Posterior cingulate gyrus (tissue), 11 donors: ENCODE measurements at regions not wholly inside any gene's neighbourhood (a gene's known extent, or its start where the extent isn't known, plus 50 kb on each side); places are given as distances from the start of the nearest gene placed in this dataset.

Experiments
- DNase-seq, 10 donors: peaks; one replicate each; pipeline versions ENCODE4 v3.0.0 to v3.0.0-alpha.2; 2020 to 2021; ENCODE audit warnings: mixed read lengths in 3 of 10
- intact Hi-C: fragments of 100-400 bp; cut with DNase I; formaldehyde crosslinking; loops from one replicate; pipeline ENCODE4 v1.15.1; 2023

- no peak for DNase-seq
- intact Hi-C loops, result no loop called here
Measured at GRCh38 chr15:70281811-70282307, 184.1 kb upstream of the TLE3 start.

- DNase-seq, result no peak
- intact Hi-C loops, result no loop called here
Measured at GRCh38 chr15:70281261-70281810, 183.6 kb upstream of the TLE3 start.

- peak in 1 of 10 donors; percentile 12 for DNase-seq
- intact Hi-C loops, result no loop called here
Measured at GRCh38 chr15:70280781-70281180, 183.1 kb upstream of the TLE3 start.

- intact Hi-C loops, result no loop called here
- peak in 1 of 10 donors; percentile 31 for DNase-seq
Measured at GRCh38 chr15:70279096-70279495, 181.4 kb upstream of the TLE3 start.

- peak in 1 of 10 donors; percentile 59 for DNase-seq
- intact Hi-C loops, result no loop called here
Measured at GRCh38 chr15:70278644-70279043, 180.9 kb upstream of the TLE3 start.

- intact Hi-C loops, result no loop called here
- DNase-seq, result peak in 1 of 10 donors; percentile 41
Measured at GRCh38 chr15:70277556-70277955, 179.8 kb upstream of the TLE3 start.

- intact Hi-C loops, result no loop called here
- DNase-seq, result peak in 1 of 10 donors; percentile 51
Measured at GRCh38 chr15:70276401-70276800, 178.7 kb upstream of the TLE3 start.

GRCh38 chr15:70275461-70276138, 177.9 kb upstream of the TLE3 start:
- intact Hi-C loops, result no loop called here
- DNase-seq, result peak in 1 of 10 donors; percentile 68

- intact Hi-C loops, result no loop called here
- peak in 1 of 10 donors; percentile 18 for DNase-seq
Measured at GRCh38 chr15:70274908-70275307, 177.2 kb upstream of the TLE3 start.

GRCh38 chr15:70274255-70274880, 176.7 kb upstream of the TLE3 start:
- no peak for DNase-seq
- intact Hi-C loops, result no loop called here

- intact Hi-C loops, result no loop called here
- DNase-seq, result peak in 1 of 10 donors; percentile 31
Measured at GRCh38 chr15:70273808-70274207, 176.1 kb upstream of the TLE3 start.

- DNase-seq, result peak in 2 of 10 donors; percentile 8 to 54
- intact Hi-C loops, result no loop called here
Measured at GRCh38 chr15:70272565-70273355, 175.0 kb upstream of the TLE3 start.

GRCh38 chr15:70271422-70272088, 173.8 kb upstream of the TLE3 start:
- peak in 2 of 10 donors; percentile 29 to 69 for DNase-seq
- intact Hi-C loops, result no loop called here

GRCh38 chr15:70270752-70271111, 173.0 kb upstream of the TLE3 start:
- intact Hi-C loops, result no loop called here
- peak in 1 of 10 donors; percentile 43 for DNase-seq

GRCh38 chr15:70269991-70270751, 172.5 kb upstream of the TLE3 start:
- peak in 2 of 10 donors; percentile 64 to 68 for DNase-seq
- intact Hi-C loops, result no loop called here

GRCh38 chr15:70269311-70269911, 171.7 kb upstream of the TLE3 start:
- DNase-seq, result peak in 2 of 10 donors; percentile 32 to 77
- intact Hi-C loops, result no loop called here

GRCh38 chr15:70268698-70269251, 171.1 kb upstream of the TLE3 start:
- intact Hi-C loops, result no loop called here
- DNase-seq, result peak in 1 of 10 donors; percentile 77

- intact Hi-C loops, result no loop called here
- peak in 1 of 10 donors; percentile 28 for DNase-seq
Measured at GRCh38 chr15:70267879-70268278, 170.2 kb upstream of the TLE3 start.

- intact Hi-C loops, result no loop called here
- peak in 1 of 10 donors; percentile 55 for DNase-seq
Measured at GRCh38 chr15:70267306-70267705, 169.6 kb upstream of the TLE3 start.
